Smooth muscle cell (in vitro differentiated cells): ENCODE measurements at regions not wholly inside any gene's neighbourhood (a gene's known extent, or its start where the extent isn't known, plus 50 kb on each side); places are given as distances from the start of the nearest gene placed in this dataset.

Experiments used
- DNase-seq: peaks from one replicate; lab custom pipeline; 2025; ENCODE audit not compliant: unreplicated experiment; lab: John Stamatoyannopoulos, UW
- H2AFZ ChIP-seq: fragments of 200-600 bp; sonication (generic); 2 replicates; pipeline ENCODE4 v1.6.0; 2016; ENCODE audit warnings: antibody characterized with exemption, low read depth, mild to moderate bottlenecking
- H3F3A ChIP-seq: fragments of 200-600 bp; sonication (generic); 2 replicates; pipeline ENCODE4 v1.6.0; 2017; ENCODE audit warnings: antibody characterized with exemption, low read depth
- H3K27ac ChIP-seq: fragments of 200-600 bp; sonication (generic); 2 replicates; pipeline ENCODE4 v1.5.1; 2016; ENCODE audit warnings: low read depth, mild to moderate bottlenecking
- H3K27me3 ChIP-seq: fragments of 200-600 bp; sonication (generic); 2 replicates; pipeline ENCODE4 v1.6.1; 2016; ENCODE audit warnings: low read depth, mild to moderate bottlenecking
- H3K36me3 ChIP-seq: fragments of 200-600 bp; sonication (generic); 2 replicates; pipeline ENCODE4 v1.5.1; 2016; ENCODE audit warnings: low read depth
- H3K4me1 ChIP-seq: fragments of 200-600 bp; sonication (generic); 2 replicates; pipeline ENCODE4 v1.5.1; 2016; ENCODE audit warnings: low read depth
- H3K4me2 ChIP-seq: fragments of 200-600 bp; sonication (generic); 2 replicates; pipeline ENCODE4 v1.6.0; 2016; ENCODE audit warnings: mild to moderate bottlenecking
- H3K4me3 ChIP-seq: fragments of 200-600 bp; sonication (generic); 2 replicates; pipeline ENCODE4 v1.5.1; 2016; ENCODE audit warnings: mild to moderate bottlenecking
- H3K79me2 ChIP-seq: fragments of 200-600 bp; sonication (generic); 2 replicates; pipeline ENCODE4 v1.6.0; 2016; ENCODE audit warnings: low read depth, mild to moderate bottlenecking
- H3K9ac ChIP-seq: fragments of 200-600 bp; sonication (generic); 2 replicates; pipeline ENCODE4 v1.6.0; 2016; ENCODE audit warnings: low read depth
- H3K9me3 ChIP-seq: fragments of 200-600 bp; sonication (generic); replicated peaks from 2 replicates; pipeline ENCODE4 v1.5.1; 2016; ENCODE audit warnings: low read depth
- H4K20me1 ChIP-seq: fragments of 200-600 bp; sonication (generic); 2 replicates; pipeline ENCODE4 v1.6.0; 2016; ENCODE audit warnings: low read depth
- CTCF ChIP-seq: fragments of 200-600 bp; sonication (generic); IDR thresholded peaks from 2 replicates; pipeline ENCODE4 v1.5.1; 2017; ENCODE audit warnings: borderline replicate concordance, mild to moderate bottlenecking, antibody characterized with exemption; ENCODE audit not compliant: insufficient read depth, poor library complexity, severe bottlenecking
- WGBS: methylation state at CpG from one replicate; pipeline ENCODE4 v1.1.7; 2016; ENCODE audit warnings: low lambda C conversion rate; 5-methylcytosine and 5-hydroxymethylcytosine counted together

GRCh38 chr17:51455931-51456330, 195.6 kb downstream of the UTP18 start:
- Histone ChIP-seq H3K4me2 (no peak overlapping the region), H3K4me1 (peaks cover 4% of the 10 kb centered on the region), H4K20me1 (no peaks in the 10 kb centered on the region), H3K27ac (no peak overlapping the region), H3K9ac (no peak overlapping the region), H3F3A (no peaks in the 10 kb centered on the region), H3K27me3 (no peaks in the 10 kb centered on the region), H3K79me2 (no peaks in the 10 kb centered on the region), H2AFZ (no peak overlapping the region), H3K36me3 (no peaks in the 10 kb centered on the region), H3K4me3 (no peak overlapping the region), H3K9me3 (no peaks in the 10 kb centered on the region)
- no peak for DNase-seq
- WGBS = 84% methylated on average over 4 of the region's 4 CpGs
- TF ChIP-seq CTCF = no peak

- Histone ChIP-seq H2AFZ (no peak overlapping the region), H3K9ac (no peak overlapping the region), H3K9me3 (no peaks in the 10 kb centered on the region), H3K4me1 (peaks cover 4% of the 10 kb centered on the region), H3K79me2 (no peaks in the 10 kb centered on the region), H3K4me2 (no peak overlapping the region), H3K27me3 (no peaks in the 10 kb centered on the region), H3K36me3 (no peaks in the 10 kb centered on the region), H4K20me1 (no peaks in the 10 kb centered on the region), H3F3A (no peaks in the 10 kb centered on the region), H3K4me3 (no peak overlapping the region), H3K27ac (peak overlapping the region; percentile 35)
- no peak for TF ChIP-seq CTCF
- 56% methylated on average over 1 of the region's 1 CpG for WGBS
- no peak for DNase-seq
These were observed 196.6 kb downstream of the UTP18 start for GRCh38 chr17:51456942-51457341.

- Histone ChIP-seq H3K79me2 (no peaks in the 10 kb centered on the region), H3K4me1 (no peaks in the 10 kb centered on the region), H3K9me3 (no peaks in the 10 kb centered on the region), H2AFZ (no peak overlapping the region), H3K36me3 (no peaks in the 10 kb centered on the region), H3K27me3 (no peaks in the 10 kb centered on the region), H3K4me3 (no peak overlapping the region), H3K9ac (no peak overlapping the region), H3F3A (no peaks in the 10 kb centered on the region), H3K27ac (no peak overlapping the region), H4K20me1 (no peaks in the 10 kb centered on the region), H3K4me2 (no peak overlapping the region)
- peak; percentile 71 for TF ChIP-seq CTCF
- WGBS = 54% methylated on average over 11 of the region's 11 CpGs
- DNase-seq = peak; percentile 4
These were observed 201.2 kb downstream of the UTP18 start for GRCh38 chr17:51461578-51462004.

GRCh38 chr17:51463353-51463752, 203.0 kb downstream of the UTP18 start:
- DNase-seq = no peak
- no peaks in the 10 kb centered on the region for H3K79me2 ChIP-seq

More at GRCh38 chr17:51463353-51463752, 203.0 kb downstream of the UTP18 start:
- Histone ChIP-seq H4K20me1 (no peaks in the 10 kb centered on the region), H3F3A (no peaks in the 10 kb centered on the region), H3K4me3 (no peak overlapping the region), H3K36me3 (no peaks in the 10 kb centered on the region), H3K27ac (no peak overlapping the region), H2AFZ (no peak overlapping the region), H3K9me3 (no peaks in the 10 kb centered on the region), H3K27me3 (no peaks in the 10 kb centered on the region), H3K4me1 (no peaks in the 10 kb centered on the region), H3K4me2 (no peak overlapping the region), H3K9ac (no peak overlapping the region)
- no peak for TF ChIP-seq CTCF
- 89% methylated on average over 8 of the region's 8 CpGs for WGBS
